ENCODE measurements at regions not wholly inside any gene's neighbourhood (a gene's known extent, or its start where the extent isn't known, plus 50 kb on each side); places are given as distances from the start of the nearest gene placed in this dataset.

DNA sequence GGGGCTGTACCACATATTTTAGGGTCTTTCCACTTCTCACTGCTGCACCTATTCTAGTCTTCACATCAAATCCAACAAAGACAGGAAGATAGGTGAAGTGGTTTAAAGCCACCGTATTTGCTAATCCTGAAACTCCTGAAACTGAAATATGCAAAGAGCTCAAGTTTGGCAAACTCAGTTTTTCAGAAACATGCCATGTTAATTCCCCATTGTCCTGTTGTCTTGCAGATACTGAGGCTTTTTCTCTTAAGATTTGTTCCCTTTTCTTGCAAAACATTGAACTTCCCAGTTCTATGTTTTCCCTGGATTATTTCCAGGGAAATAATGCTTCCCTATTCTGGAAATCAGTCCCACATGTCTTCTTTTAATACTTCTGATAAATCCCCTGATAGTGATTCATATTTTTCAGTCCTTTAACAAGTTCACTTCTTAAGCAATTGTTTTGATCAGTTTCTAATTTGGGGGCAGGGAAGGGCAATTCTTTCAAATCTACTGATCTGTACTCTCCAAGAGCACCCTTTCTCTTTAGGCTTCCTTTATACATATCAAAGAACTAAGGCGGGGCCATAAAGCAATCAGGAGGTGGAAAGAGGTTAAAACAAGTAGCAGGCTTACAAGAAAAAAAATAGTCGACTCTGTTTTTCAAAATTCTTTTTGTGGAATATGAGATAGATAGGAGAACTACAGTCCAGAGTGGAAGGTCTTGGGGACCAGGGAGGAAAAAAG, 648.5 kb downstream of the BNC2 start:
- Mint-ChIP-seq H3K27ac (ENCODE audit: unreplicated experiment) (no peak overlapping the region), H3K9me3 (ENCODE audit: low read depth, unreplicated experiment) (no peaks in the 10 kb centered on the region)

DNA sequence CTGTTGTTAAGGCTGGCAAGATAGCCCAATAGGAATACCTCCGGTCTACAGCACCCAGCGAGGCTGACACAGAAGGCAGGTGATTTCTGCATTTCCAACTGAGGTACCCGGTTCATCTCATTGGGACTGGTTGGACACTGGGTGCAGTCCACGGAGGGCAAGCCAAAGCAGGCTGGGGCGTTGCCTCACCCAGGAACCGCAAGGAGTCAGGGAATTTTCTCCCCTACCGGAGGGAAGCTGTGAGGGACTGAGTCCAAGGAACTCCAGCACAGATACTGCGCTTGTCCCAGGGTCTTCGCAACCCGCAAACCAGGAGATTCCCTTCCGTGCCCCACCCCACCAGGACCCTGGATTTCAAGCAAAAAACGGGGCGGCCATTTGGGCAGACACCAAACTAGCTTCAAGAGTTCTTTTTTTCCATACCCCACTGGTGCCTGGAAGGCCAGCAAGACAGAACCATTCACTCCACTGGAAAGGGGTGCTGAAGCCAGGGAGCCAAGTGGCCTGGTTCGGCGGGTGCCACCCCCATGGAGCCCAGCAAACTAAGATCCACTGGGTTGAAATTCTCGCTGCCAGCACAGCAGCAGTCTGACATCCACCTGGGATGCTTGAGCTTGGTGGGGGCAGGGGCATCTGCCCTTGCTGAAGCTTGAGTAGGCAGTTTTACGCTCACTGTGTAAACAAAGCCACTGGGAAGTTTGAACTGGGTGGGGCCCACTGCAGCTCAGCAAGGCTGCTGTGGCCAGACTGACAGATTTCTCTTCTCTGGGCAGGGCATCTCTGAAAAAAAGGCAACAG, 647.2 kb downstream of the BNC2 start:
- Mint-ChIP-seq H3K9me3 (ENCODE audit: low read depth, unreplicated experiment) (no peaks in the 10 kb centered on the region), H3K4me1 (ENCODE audit: low read depth, unreplicated experiment) (no peaks in the 10 kb centered on the region), H3K27me3 (ENCODE audit: unreplicated experiment) (no peaks in the 10 kb centered on the region), H3K36me3 (ENCODE audit: insufficient read depth, unreplicated experiment) (no peaks in the 10 kb centered on the region), H3K4me3 (ENCODE audit: low read depth, unreplicated experiment) (no peak overlapping the region), H3K27ac (ENCODE audit: unreplicated experiment) (no peak overlapping the region)
- TF ChIP-seq, protein P1, sequence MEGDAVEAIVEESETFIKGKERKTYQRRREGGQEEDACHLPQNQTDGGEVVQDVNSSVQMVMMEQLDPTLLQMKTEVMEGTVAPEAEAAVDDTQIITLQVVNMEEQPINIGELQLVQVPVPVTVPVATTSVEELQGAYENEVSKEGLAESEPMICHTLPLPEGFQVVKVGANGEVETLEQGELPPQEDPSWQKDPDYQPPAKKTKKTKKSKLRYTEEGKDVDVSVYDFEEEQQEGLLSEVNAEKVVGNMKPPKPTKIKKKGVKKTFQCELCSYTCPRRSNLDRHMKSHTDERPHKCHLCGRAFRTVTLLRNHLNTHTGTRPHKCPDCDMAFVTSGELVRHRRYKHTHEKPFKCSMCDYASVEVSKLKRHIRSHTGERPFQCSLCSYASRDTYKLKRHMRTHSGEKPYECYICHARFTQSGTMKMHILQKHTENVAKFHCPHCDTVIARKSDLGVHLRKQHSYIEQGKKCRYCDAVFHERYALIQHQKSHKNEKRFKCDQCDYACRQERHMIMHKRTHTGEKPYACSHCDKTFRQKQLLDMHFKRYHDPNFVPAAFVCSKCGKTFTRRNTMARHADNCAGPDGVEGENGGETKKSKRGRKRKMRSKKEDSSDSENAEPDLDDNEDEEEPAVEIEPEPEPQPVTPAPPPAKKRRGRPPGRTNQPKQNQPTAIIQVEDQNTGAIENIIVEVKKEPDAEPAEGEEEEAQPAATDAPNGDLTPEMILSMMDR (IDR thresholded peaks at IDR 0.05; ENCODE audit: unreplicated experiment) = no peak
- intact Hi-C loops (cut with micrococcal nuclease; ENCODE audit: unreplicated experiment) = no loop called here
- no TSS peak for BruUV-seq (replicated peaks)
- peak; percentile 29 for DNase-seq
- CTCF ChIA-PET = interaction anchor here (0.9 kb wide), 1 partner anchor 11 kb away, joined by 3 read pairs; no protein-coding TSS in a partner anchor

More for the DNA sequence above, 648.5 kb downstream of the BNC2 start:
- CTCF ChIA-PET = no interaction called here
- intact Hi-C loops (cut with micrococcal nuclease; ENCODE audit: unreplicated experiment) = no loop called here
- no peaks in the 10 kb centered on the region for H3K27me3 Mint-ChIP-seq (ENCODE audit: unreplicated experiment)
- H3K4me3 Mint-ChIP-seq (ENCODE audit: low read depth, unreplicated experiment) = no peak overlapping the region
- no peaks in the 10 kb centered on the region for H3K4me1 Mint-ChIP-seq (ENCODE audit: low read depth, unreplicated experiment)
- TF ChIP-seq, protein P1 (IDR thresholded peaks at IDR 0.05; ENCODE audit: unreplicated experiment) = no peak
- no peak for DNase-seq
- no peaks in the 10 kb centered on the region for H3K36me3 Mint-ChIP-seq (ENCODE audit: insufficient read depth, unreplicated experiment)
- BruUV-seq (replicated peaks) = no TSS peak

- CTCF ChIA-PET = no interaction called here
- Mint-ChIP-seq H3K27ac (ENCODE audit: unreplicated experiment) (no peak overlapping the region), H3K4me1 (ENCODE audit: low read depth, unreplicated experiment) (no peaks in the 10 kb centered on the region), H3K36me3 (ENCODE audit: insufficient read depth, unreplicated experiment) (no peaks in the 10 kb centered on the region), H3K27me3 (ENCODE audit: unreplicated experiment) (no peaks in the 10 kb centered on the region), H3K9me3 (ENCODE audit: low read depth, unreplicated experiment) (peaks cover 5% of the 10 kb centered on the region), H3K4me3 (ENCODE audit: low read depth, unreplicated experiment) (no peak overlapping the region)
- DNase-seq = no peak
- BruUV-seq (replicated peaks) = no TSS peak
- TF ChIP-seq, protein P1 (IDR thresholded peaks at IDR 0.05; ENCODE audit: unreplicated experiment) = no peak
- intact Hi-C loops (cut with micrococcal nuclease; ENCODE audit: unreplicated experiment) = no loop called here
These were observed 639.7 kb downstream of the BNC2 start for GRCh38 chr9:16230731-16231130.

DNA sequence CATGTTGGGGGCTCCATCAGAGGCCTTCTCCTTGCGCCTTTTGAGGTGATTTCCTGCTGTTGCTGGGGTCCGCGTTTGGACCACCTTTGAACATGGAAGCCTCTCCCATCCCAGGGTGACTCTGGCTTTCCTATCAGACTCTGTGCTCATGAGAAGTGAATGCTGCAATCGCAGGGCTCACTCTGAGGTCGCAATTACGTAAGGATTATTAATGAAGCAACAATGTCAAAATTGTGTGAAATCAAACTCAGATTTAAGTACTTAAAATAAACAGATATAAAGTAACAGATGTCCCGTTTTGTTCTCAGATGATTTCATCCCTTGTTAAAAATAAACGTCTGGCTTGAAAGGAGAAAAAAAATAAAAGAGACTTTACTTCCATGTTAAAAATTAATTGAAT, 634.2 kb downstream of the BNC2 start:
- CTCF ChIA-PET = no interaction called here
- TF ChIP-seq, protein P1 (IDR thresholded peaks at IDR 0.05; ENCODE audit: unreplicated experiment) = no peak
- Mint-ChIP-seq H3K4me3 (ENCODE audit: low read depth, unreplicated experiment) (no peak overlapping the region), H3K4me1 (ENCODE audit: low read depth, unreplicated experiment) (peaks cover 6% of the 10 kb centered on the region), H3K36me3 (ENCODE audit: insufficient read depth, unreplicated experiment) (no peaks in the 10 kb centered on the region), H3K27me3 (ENCODE audit: unreplicated experiment) (no peaks in the 10 kb centered on the region), H3K9me3 (ENCODE audit: low read depth, unreplicated experiment) (peaks cover 5% of the 10 kb centered on the region), H3K27ac (ENCODE audit: unreplicated experiment) (no peak overlapping the region)
- no TSS peak for BruUV-seq (replicated peaks)
- no peak for DNase-seq
- intact Hi-C loops (cut with micrococcal nuclease; ENCODE audit: unreplicated experiment) = no loop called here
